ENCODE measurements at regions not wholly inside any gene's neighbourhood (a gene's known extent, or its start where the extent isn't known, plus 50 kb on each side); places are given as distances from the start of the nearest gene placed in this dataset.
"Not testable (repeated sequence)": the region's sequence is repeated elsewhere in the genome, so short reads cannot be mapped to it uniquely, and the experiment has no call there.

DNA sequence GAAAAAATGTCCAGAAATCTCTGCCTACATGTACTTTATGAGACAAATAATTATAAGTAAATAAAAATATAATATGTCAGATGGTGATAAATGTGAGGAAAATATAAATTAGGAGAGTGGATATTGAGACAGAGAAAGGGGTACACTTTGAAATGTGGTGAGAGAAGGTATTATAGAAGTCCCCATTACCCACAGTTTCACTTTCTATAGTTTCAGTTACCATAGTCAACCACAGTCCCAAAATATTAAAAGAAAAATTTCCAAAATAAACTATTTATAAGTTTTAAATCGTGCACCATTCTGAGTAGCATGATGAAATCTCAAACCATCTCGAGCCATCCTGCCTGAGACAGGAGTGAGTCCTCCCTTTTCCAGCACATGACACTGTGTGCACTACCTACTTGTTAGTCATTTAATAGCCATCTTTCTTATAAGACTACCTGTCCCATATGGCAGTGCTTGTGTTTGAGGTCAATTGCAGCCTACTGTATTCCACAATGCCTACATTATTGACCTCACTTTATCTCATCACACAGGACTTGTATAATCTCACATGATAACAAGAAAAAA lies 653.7 kb downstream of the DACH1 start:
- no peak for DNase-seq (ENCODE audit: low read depth)

GRCh38 chr13:71210861-71211260 lies 656.1 kb downstream of the DACH1 start:
- no peak for DNase-seq (ENCODE audit: low read depth)

- DNase-seq (ENCODE audit: low read depth), result no peak
Observed at GRCh38 chr13:71209217-71209616, 657.8 kb downstream of the DACH1 start.

- DNase-seq (ENCODE audit: low read depth), result not testable (repeated sequence)
Observed at GRCh38 chr13:71184583-71184982, 682.4 kb downstream of the DACH1 start.

DNA sequence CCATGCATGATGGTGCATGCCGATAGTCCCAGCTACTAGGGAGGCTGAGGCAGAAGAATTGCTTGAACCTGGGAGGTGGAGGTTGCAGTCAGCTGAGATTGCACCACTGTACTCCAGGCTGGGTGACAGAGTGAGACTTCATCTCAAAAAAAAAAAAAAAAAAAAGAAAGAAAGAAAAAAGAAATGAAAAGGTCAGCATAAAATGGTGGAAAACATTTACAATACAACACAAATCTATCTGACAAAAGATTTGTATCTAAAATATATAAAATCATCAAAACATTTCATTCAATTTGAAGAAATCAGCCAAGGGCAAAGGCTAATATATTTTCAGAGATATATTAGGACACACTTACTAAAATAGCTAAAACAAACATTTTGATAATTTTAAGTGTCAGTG lies 683.7 kb downstream of the DACH1 start:
- not testable (repeated sequence) for DNase-seq (ENCODE audit: low read depth)

- no peak for DNase-seq (ENCODE audit: low read depth)
Observed at GRCh38 chr13:71171740-71172139, 695.3 kb downstream of the DACH1 start.

- no peak for DNase-seq (ENCODE audit: low read depth)
Observed at GRCh38 chr13:71169180-71169579, 697.8 kb downstream of the DACH1 start.

GRCh38 chr13:71156550-71156949 lies 710.5 kb downstream of the DACH1 start:
- DNase-seq (ENCODE audit: low read depth), result no peak

- no peak for DNase-seq (ENCODE audit: low read depth)
Observed at GRCh38 chr13:71149498-71150363, 717.3 kb downstream of the DACH1 start.

DNA sequence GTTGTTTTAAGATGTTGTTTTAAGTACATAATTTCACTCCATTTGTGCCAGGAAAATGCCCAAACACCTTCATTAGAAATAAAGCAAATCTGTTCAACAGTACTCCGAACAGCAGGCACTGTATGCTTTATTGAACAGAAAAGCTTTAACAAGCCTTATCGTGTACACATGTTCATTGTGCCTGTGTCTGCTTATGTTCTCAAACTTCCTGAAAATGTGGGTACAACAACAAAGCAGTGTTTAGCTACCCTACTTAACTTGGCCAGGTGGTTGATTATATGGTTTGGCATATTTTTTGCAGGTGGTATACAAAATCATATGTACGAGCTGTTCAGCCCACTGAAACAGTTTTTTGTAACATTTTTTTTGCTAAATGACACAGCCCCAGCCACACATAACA lies 718.0 kb downstream of the DACH1 start:
- no peak for DNase-seq (ENCODE audit: low read depth)

DNA sequence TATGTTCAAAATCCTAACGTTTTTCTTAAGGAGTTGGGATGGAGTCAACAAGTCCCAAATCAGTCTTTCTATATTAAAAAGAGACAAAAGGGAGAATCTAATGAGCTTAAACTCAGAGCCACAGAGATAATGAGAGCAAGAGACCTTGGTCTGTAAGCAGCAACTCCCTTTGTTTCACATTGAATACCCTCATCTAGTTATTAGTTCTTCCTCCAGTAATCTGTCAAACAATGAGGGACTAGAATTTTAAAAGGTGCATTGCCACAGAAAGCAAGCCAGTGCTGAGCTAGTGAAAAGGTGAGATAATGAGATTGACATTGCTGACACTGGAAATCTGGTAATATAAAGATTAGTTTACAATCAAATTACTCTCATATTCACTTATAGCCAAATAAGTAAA lies 718.6 kb downstream of the DACH1 start:
- no peak for DNase-seq (ENCODE audit: low read depth)

GRCh38 chr13:71144883-71145282 lies 722.1 kb downstream of the DACH1 start:
- DNase-seq (ENCODE audit: low read depth), result no peak

- DNase-seq (ENCODE audit: low read depth), result no peak
Observed at GRCh38 chr13:71137101-71137500, 729.9 kb downstream of the DACH1 start.

GRCh38 chr13:71124230-71124629 lies 742.8 kb downstream of the DACH1 start:
- no peak for DNase-seq (ENCODE audit: low read depth)

- DNase-seq (ENCODE audit: low read depth), result no peak
Observed at GRCh38 chr13:71118779-71119364, 748.1 kb downstream of the DACH1 start.

- DNase-seq (ENCODE audit: low read depth), result no peak
Observed at GRCh38 chr13:71117920-71118319, 749.1 kb downstream of the DACH1 start.

DNA sequence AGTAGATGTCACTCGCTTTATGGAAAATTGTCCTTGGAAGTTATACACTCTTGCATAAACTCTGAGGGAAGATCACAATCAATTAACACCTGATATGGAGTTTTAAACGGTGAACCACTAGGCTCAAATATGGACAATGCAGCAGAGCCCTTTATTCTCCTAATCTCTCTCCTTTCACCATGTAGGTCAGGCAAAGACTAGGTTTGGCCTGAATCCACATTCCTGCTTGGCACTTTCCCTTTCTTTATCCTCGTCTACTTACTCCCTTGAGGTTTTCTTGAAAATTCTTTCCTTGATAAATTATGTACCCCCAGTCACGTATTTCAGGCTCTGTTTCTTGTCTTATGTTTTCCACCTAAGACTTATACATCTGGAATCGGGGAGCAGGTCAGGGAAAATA lies 751.7 kb downstream of the DACH1 start:
- DNase-seq (ENCODE audit: low read depth), result no peak

GRCh38 chr13:71096421-71096820 lies 770.6 kb downstream of the DACH1 start:
- no peak for DNase-seq (ENCODE audit: low read depth)

DNA sequence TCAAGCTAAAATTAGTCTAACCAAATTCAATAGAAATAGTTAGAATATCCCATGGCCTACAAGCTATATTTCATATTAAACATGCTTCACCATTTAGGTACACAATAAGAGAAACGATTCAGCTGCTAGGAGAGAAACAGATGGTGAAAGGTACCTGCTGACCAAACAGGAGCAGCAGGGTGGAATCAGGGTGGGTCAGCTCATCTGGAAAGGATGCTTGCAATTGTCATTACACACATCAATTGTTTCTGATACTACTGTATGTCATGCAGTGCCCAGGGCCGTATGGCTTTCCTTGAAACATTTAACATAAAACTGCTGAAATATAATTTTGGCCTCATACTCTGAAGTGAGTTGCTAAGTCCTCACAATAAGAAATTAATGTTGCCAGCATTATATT lies 776.0 kb downstream of the DACH1 start:
- no peak for DNase-seq (ENCODE audit: low read depth)

- DNase-seq (ENCODE audit: low read depth), result no peak
Observed at GRCh38 chr13:71089056-71089455, 777.9 kb downstream of the DACH1 start.

DNA sequence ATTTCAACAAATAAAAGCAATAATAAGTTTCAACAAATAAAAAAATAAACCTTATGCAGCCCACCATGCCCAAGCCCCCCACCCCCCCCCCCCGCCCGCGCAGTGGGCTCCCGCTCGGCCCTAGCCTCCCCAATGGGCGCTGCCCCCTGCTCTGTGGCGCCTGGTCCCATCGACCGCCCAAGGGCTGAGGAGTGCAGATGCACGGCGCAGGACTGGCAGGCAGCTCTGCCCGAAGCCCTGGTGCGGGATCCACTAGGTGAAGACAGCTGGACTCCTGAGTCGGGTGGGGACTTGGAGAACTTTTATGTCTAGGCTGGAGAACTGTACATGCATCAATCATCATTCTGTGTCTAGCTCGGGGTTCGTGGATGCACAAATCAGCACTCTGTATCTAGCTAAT lies 779.6 kb downstream of the DACH1 start:
- DNase-seq (ENCODE audit: low read depth), result no peak

DNA sequence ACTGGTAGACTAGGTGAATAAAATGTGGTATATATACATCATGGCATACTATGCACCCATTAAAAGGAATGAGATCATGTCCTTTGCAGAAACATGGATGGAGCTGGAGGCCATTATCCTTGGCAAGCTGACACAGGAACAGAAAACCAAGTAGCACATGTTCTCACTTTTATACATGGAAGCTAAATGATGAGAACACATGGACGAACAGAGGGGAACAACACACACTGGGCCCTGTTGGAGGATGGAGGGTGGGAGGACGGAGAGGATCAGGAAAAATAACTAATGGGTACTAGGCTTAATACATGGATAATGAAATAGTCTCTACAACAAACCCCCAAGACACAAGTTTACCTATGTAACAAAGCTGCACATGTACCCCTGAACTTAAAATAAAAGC lies 780.0 kb downstream of the DACH1 start:
- DNase-seq (ENCODE audit: low read depth), result no peak

GRCh38 chr13:71082631-71083030 lies 784.4 kb downstream of the DACH1 start:
- DNase-seq (ENCODE audit: low read depth), result no peak
